K562 (cell line): ENCODE measurements at regions not wholly inside any gene's neighbourhood (a gene's known extent, or its start where the extent isn't known, plus 50 kb on each side); places are given as distances from the start of the nearest gene placed in this dataset.

Experiments used
- EHMT2 ChIP-seq: fragments of 450-650 bp; IDR thresholded peaks from 2 replicates; pipeline ENCODE4 v1.6.1; 2018; ENCODE audit warnings: antibody characterized with exemption
- HCFC1 ChIP-seq: IDR thresholded peaks from 2 replicates; pipeline ENCODE4 v1.6.1; 2012; ENCODE audit warnings: low read depth, low read length, improper control_type of control experiment
- PATZ1 ChIP-seq: fragments of 250-450 bp; sonication (Bioruptor Pico); IDR thresholded peaks from 2 replicates; pipeline ENCODE4 v1.5.0; 2020; ENCODE audit warnings: mild to moderate bottlenecking, borderline replicate concordance
- POLR2A ChIP-seq: fragments of 450-650 bp; conservative IDR thresholded peaks from 2 replicates; pipeline ENCODE4 v1.6.1; 2016
- RFX1 ChIP-seq: fragments of 450-650 bp; IDR thresholded peaks from 2 replicates; pipeline ENCODE4 v1.6.1; 2016; ENCODE audit warnings: mild to moderate bottlenecking, moderate library complexity
- TARDBP ChIP-seq: fragments of 450-650 bp; IDR thresholded peaks from 2 replicates; pipeline ENCODE4 v1.6.1; 2016
- ZFP36 ChIP-seq: fragments of 150-350 bp; IDR thresholded peaks from 2 replicates; pipeline ENCODE4 v1.6.1; 2018; ENCODE audit warnings: low read length, low read depth; ENCODE audit not compliant: partially characterized antibody

- TF ChIP-seq POLR2A, result no peak
- no peak for TF ChIP-seq ZFP36
- TF ChIP-seq RFX1, result no peak
- no peak for TF ChIP-seq EHMT2
- no peak for TF ChIP-seq HCFC1
- no peak for TF ChIP-seq TARDBP
- TF ChIP-seq PATZ1 (CRISPR knock-in tag), result no peak
These were observed 90.0 kb upstream of the POU5F2 start for GRCh38 chr5:93831449-93831848.
